ENCODE measurements at regions not wholly inside any gene's neighbourhood (a gene's known extent, or its start where the extent isn't known, plus 50 kb on each side); places are given as distances from the start of the nearest gene placed in this dataset.
"Not testable (repeated sequence)": the region's sequence is repeated elsewhere in the genome, so short reads cannot be mapped to it uniquely, and the experiment has no call there.

GRCh38 chr7:63856466-63856865 lies 142.2 kb upstream of the ZNF722 start:
- not testable (repeated sequence) for DNase-seq

- no peak for DNase-seq
Observed at GRCh38 chr7:63867127-63867526, 131.5 kb upstream of the ZNF722 start.

GRCh38 chr7:63874242-63874641 lies 124.4 kb upstream of the ZNF722 start:
- DNase-seq = not testable (repeated sequence)

- no peak for DNase-seq
Observed at GRCh38 chr7:63876707-63877322, 121.8 kb upstream of the ZNF722 start.

- DNase-seq = no peak
Observed at GRCh38 chr7:63887031-63887430, 111.6 kb upstream of the ZNF722 start.

GRCh38 chr7:63899691-63900393 lies 98.8 kb upstream of the ZNF722 start:
- peak; percentile 41 to 70 (median 62) for DNase-seq

GRCh38 chr7:63900394-63901203 lies 98.0 kb upstream of the ZNF722 start:
- peak; percentile 63 to 84 (median 76) for DNase-seq

GRCh38 chr7:63901204-63901506 lies 97.5 kb upstream of the ZNF722 start:
- not testable (repeated sequence) for DNase-seq

GRCh38 chr7:63918986-63919385 lies 79.7 kb upstream of the ZNF722 start:
- no peak for DNase-seq

GRCh38 chr7:63925262-63925625 lies 73.4 kb upstream of the ZNF722 start:
- no peak for DNase-seq

- DNase-seq = peak; percentile 65 to 84 (median 78)
Observed at GRCh38 chr7:63925626-63926460, 72.8 kb upstream of the ZNF722 start.

GRCh38 chr7:63927261-63927660 lies 71.4 kb upstream of the ZNF722 start:
- no peak for DNase-seq

- DNase-seq = no peak
Observed at GRCh38 chr7:63931057-63931600, 67.5 kb upstream of the ZNF722 start.

- no peak for DNase-seq
Observed at GRCh38 chr7:63931985-63932577, 66.6 kb upstream of the ZNF722 start.
